K562 (cell line): ENCODE measurements at regions not wholly inside any gene's neighbourhood (a gene's known extent, or its start where the extent isn't known, plus 50 kb on each side); places are given as distances from the start of the nearest gene placed in this dataset.

Source experiments
- ATAC-seq: fragments of 200-7000 bp; cut with Tn5 transposase; 3 replicates; pipeline ENCODE4 v1.9.1; 2020; ENCODE audit warnings: moderate library complexity
- BruUV-seq: library from RNA; stranded (reverse); fragments of 400-500 nt; replicated peaks from 2 replicates; lab custom pipeline; 2021; lab: Mats Ljungman, UMichigan
- CTCF ChIA-PET: fragments of 300-600 bp; formaldehyde crosslinking; extraction: SDS; loops from one replicate; lab custom pipeline; 2021; ENCODE audit warnings: low intra/inter-chr PET ratio; lab: Yijun Ruan, JAX
- POLR2A ChIA-PET: fragments of 300-600, 350-650 bp; sonication (Branson Sonifier 250); formaldehyde crosslinking; extraction: SDS; loops from one replicate; lab custom pipeline; 2021; ENCODE audit warnings: antibody characterized with exemption, inconsistent platforms; lab: Yijun Ruan, JAX
- DNase-seq, 4 experiments: peaks; one replicate each; pipeline versions ENCODE4 v3.0.0 to v3.0.0-alpha.2; 2011 to 2018; ENCODE audit warnings: low spot score in 3 of 4, mixed read lengths in 3 of 4; ENCODE audit errors: extremely low read depth in 1 of 4
- FAIRE-seq: peaks from 2 replicates; lab custom pipeline; 2011; peaks lifted over from hg19 to GRCh38; lab: Jason Lieb, UNC
- H2AFZ ChIP-seq: 2 replicates; pipeline ENCODE4 v1.6.0; 2011; ENCODE audit warnings: low read depth, low read length, control low read depth, inconsistent platforms
- H3K27ac ChIP-seq: fragments of 200-600 bp; 3 replicates; pipeline ENCODE4 v1.8.0; 2011; ENCODE audit warnings: low read depth, mild to moderate bottlenecking, control low read depth, inconsistent platforms, low read length, moderate library complexity, mixed read lengths; ENCODE audit errors: extremely low read depth
- H3K27me3 ChIP-seq, 2 experiments: fragments of 300-600 bp in 1 of 2; 2 replicates in 1 of 2; 3 replicates in 1 of 2; pipeline versions ENCODE4 v1.6.0 to v1.8.0; 2011; ENCODE audit warnings: inconsistent platforms in 2 of 2, low read length in 2 of 2, mild to moderate bottlenecking in 1 of 2, mixed read lengths in 1 of 2, moderate library complexity in 1 of 2; ENCODE audit not compliant: control insufficient read depth in 2 of 2, insufficient read depth in 2 of 2
- H3K36me3 ChIP-seq: fragments of 300-600 bp; 3 replicates; pipeline ENCODE4 v1.8.0; 2011; ENCODE audit warnings: mild to moderate bottlenecking, low read length, inconsistent platforms; ENCODE audit not compliant: control insufficient read depth, insufficient read depth
- H3K4me1 ChIP-seq, 2 experiments: fragments of 200-600 bp in 1 of 2; replicated peaks in 1 of 2; 2 replicates in 1 of 2; 3 replicates in 1 of 2; pipeline versions ENCODE4 v1.5.1 to v1.8.0; 2011; ENCODE audit warnings: inconsistent platforms in 2 of 2, low read length in 2 of 2, mild to moderate bottlenecking in 1 of 2, mixed read lengths in 1 of 2, moderate library complexity in 1 of 2; ENCODE audit not compliant: control insufficient read depth in 2 of 2, insufficient read depth in 2 of 2
- H3K4me2 ChIP-seq: 2 replicates; pipeline ENCODE4 v1.6.1; 2011; ENCODE audit warnings: low read length, control low read depth, inconsistent platforms, mixed read lengths; ENCODE audit not compliant: insufficient read depth
- H3K4me3 ChIP-seq: fragments of 200-600 bp; sonication (generic), shearing (Covaris generic); 2 replicates; pipeline ENCODE4 v1.5.1; 2016; ENCODE audit warnings: control low read depth, inconsistent platforms
- H3K79me2 ChIP-seq: fragments of 200-600 bp; 3 replicates; pipeline ENCODE4 v1.8.0; 2011; ENCODE audit warnings: low read length, inconsistent platforms; ENCODE audit not compliant: control insufficient read depth, insufficient read depth
- H3K9ac ChIP-seq, 2 experiments: 2 replicates each; pipeline versions ENCODE4 v1.6.0 to v1.6.1; 2011; ENCODE audit warnings: low read depth in 2 of 2, low read length in 2 of 2, control low read depth in 1 of 2, inconsistent platforms in 1 of 2, mild to moderate bottlenecking in 1 of 2, mixed read lengths in 1 of 2; ENCODE audit not compliant: insufficient read depth in 1 of 2
- H3K9me1 ChIP-seq: one replicate; pipeline ENCODE4 v1.6.0; 2011; ENCODE audit warnings: inconsistent platforms, mild to moderate bottlenecking, low read length, moderate library complexity; ENCODE audit not compliant: control insufficient read depth, insufficient read depth
- H3K9me3 ChIP-seq: replicated peaks from 2 replicates; pipeline ENCODE4 v1.5.1; 2011; ENCODE audit warnings: low read depth, low read length, inconsistent platforms; ENCODE audit not compliant: control insufficient read depth, insufficient read depth
- H4K20me1 ChIP-seq: replicated peaks from 2 replicates; pipeline ENCODE4 v1.6.1; 2011; ENCODE audit warnings: low read length, inconsistent platforms, mixed read lengths; ENCODE audit not compliant: control insufficient read depth, insufficient read depth
- CBX5 ChIP-seq: IDR thresholded peaks from 2 replicates; pipeline ENCODE4 v1.6.1; 2014; ENCODE audit warnings: low read depth, borderline replicate concordance
- DMBX1 ChIP-seq: fragments of 250-450 bp; sonication (Bioruptor Pico); IDR thresholded peaks from 2 replicates; pipeline ENCODE4 v1.8.0; 2022; ENCODE audit warnings: inconsistent platforms, mild to moderate bottlenecking, moderate library complexity, borderline replicate concordance
- EGR1 ChIP-seq: fragments of 450-650 bp; conservative IDR thresholded peaks from 2 replicates; pipeline ENCODE4 v1.6.1; 2017; ENCODE audit warnings: mild to moderate bottlenecking
- HDAC3 ChIP-seq: fragments of 450-650 bp; IDR thresholded peaks from 2 replicates; pipeline ENCODE4 v1.6.1; 2018; ENCODE audit warnings: borderline replicate concordance, mild to moderate bottlenecking, moderate library complexity; ENCODE audit not compliant: partially characterized antibody
- HOMEZ ChIP-seq: fragments of 250-450 bp; sonication (Bioruptor Pico); IDR thresholded peaks from 2 replicates; pipeline ENCODE4 v1.4.0; 2020; ENCODE audit warnings: mild to moderate bottlenecking, moderate library complexity
- KHSRP ChIP-seq: fragments of 450-650 bp; IDR thresholded peaks from 2 replicates; pipeline ENCODE4 v1.6.1; 2017
- RHOXF2B ChIP-seq: fragments of 250-450 bp; sonication (Bioruptor Pico); conservative IDR thresholded peaks from 2 replicates; pipeline ENCODE4 v1.5.1; 2021
- SAP30 ChIP-seq: fragments of 200-600 bp; sonication (generic); IDR thresholded peaks from 2 replicates; pipeline ENCODE4 v1.6.1; 2012; ENCODE audit warnings: borderline replicate concordance, low read depth, mild to moderate bottlenecking, moderate library complexity, low read length, control low read depth, inconsistent platforms; ENCODE audit not compliant: insufficient read depth, poor library complexity, severe bottlenecking
- SRF ChIP-seq, 2 experiments: fragments of 250-450, 450-650 bp in 1 of 2; sonication (Bioruptor Pico) in 1 of 2; sonication (generic) in 1 of 2; formaldehyde crosslinking; IDR thresholded peaks; 2 replicates each; pipeline versions ENCODE4 v1.5.0 to v1.5.1; 2020 to 2022; ENCODE audit warnings: mild to moderate bottlenecking in 1 of 2, missing genetic modification reagents in 1 of 2
- ZBTB11 ChIP-seq, 3 experiments: fragments of 200-800 bp in 1 of 3; fragments of 250-450 bp in 1 of 3; fragments of 450-650 bp in 1 of 3; sonication (Bioruptor Pico) in 1 of 3; sonication (Bioruptor generic) in 1 of 3; formaldehyde crosslinking in 1 of 3; IDR thresholded peaks; 2 replicates each; pipeline versions ENCODE4 v1.6.1 to v1.8.0; 2016 to 2022; ENCODE audit warnings: mild to moderate bottlenecking in 2 of 3, missing genetic modification characterization in 2 of 3, missing compliant biosample characterization in 1 of 3, moderate library complexity in 1 of 3
- ZNF431 ChIP-seq: sonication (generic); formaldehyde crosslinking; IDR thresholded peaks from 2 replicates; pipeline ENCODE4 v1.8.0; 2022; ENCODE audit warnings: mild to moderate bottlenecking, missing genetic modification reagents
- ZNF639 ChIP-seq, 2 experiments: fragments of 200-800 bp in 1 of 2; sonication (Bioruptor generic) in 1 of 2; sonication (generic) in 1 of 2; formaldehyde crosslinking in 1 of 2; IDR thresholded peaks in 1 of 2; conservative IDR thresholded peaks in 1 of 2; 2 replicates each; pipeline versions ENCODE4 v1.5.0 to v1.6.1; 2016 to 2020; ENCODE audit warnings: missing compliant biosample characterization in 1 of 2, missing genetic modification characterization in 1 of 2, missing genetic modification reagents in 1 of 2
- WGBS: fragments of 100-300 bp; shearing (Covaris generic); methylation state at CpG from one replicate; pipeline ENCODE4 v1.1.6; 2016; ENCODE audit warnings: low coverage, mixed read lengths; ENCODE audit not compliant: insufficient coverage; ENCODE audit errors: missing lambda C conversion rate; 5-methylcytosine and 5-hydroxymethylcytosine counted together
- in situ Hi-C: fragments of 300-500 bp; cut with MboI; formaldehyde crosslinking; loops from 4 replicates; pipeline ENCODE4 v1.15.0; 2018; ENCODE audit warnings: inconsistent platforms, mixed read lengths
- intact Hi-C: fragments of 100-400 bp; cut with micrococcal nuclease; formaldehyde crosslinking; loops from 2 replicates; pipeline ENCODE4 v1.14.2; 2022
- TF ChIP-seq, protein P1 (sequence below): fragments of 450-650 bp; IDR thresholded peaks from 2 replicates; pipeline ENCODE4 v1.6.1; 2017; ENCODE audit warnings: antibody characterized with exemption

GRCh38 chr2:223545406-223545805 is 56.8 kb downstream of the SCG2 start:
- no peaks in the 10 kb centered on the region for H3K9me3 ChIP-seq
- no TSS peak for BruUV-seq
- DNase-seq (no peak), ATAC-seq (no peak), FAIRE-seq (no peak)
- in situ Hi-C loops (no loop called here), intact Hi-C loops (no loop called here)
- no peak overlapping the region for H3K4me2 ChIP-seq
- H4K20me1 ChIP-seq, result no peaks in the 10 kb centered on the region
- no peaks in the 10 kb centered on the region for H3K79me2 ChIP-seq
- CTCF ChIA-PET, result no interaction called here
- WGBS, result 0% methylated on average over 2 of the region's 2 CpGs
- no peaks in the 10 kb centered on the region for H3K27me3 ChIP-seq
- H3K4me1 ChIP-seq, result no peaks in the 10 kb centered on the region
- H2AFZ ChIP-seq, result no peak overlapping the region
- no peaks in the 10 kb centered on the region for H3K9me1 ChIP-seq
- H3K27ac ChIP-seq, result no peak overlapping the region
- no peaks in the 10 kb centered on the region for H3K36me3 ChIP-seq
- H3K9ac ChIP-seq, result no peak overlapping the region
- POLR2A ChIA-PET, result interaction anchor here (0.7 kb wide), 1 partner anchor 101 kb away, joined by 3 read pairs; no protein-coding TSS in a partner anchor
- H3K4me3 ChIP-seq, result no peak overlapping the region
- TF ChIP-seq SRF (CRISPR knock-in tag; IDR thresholded peaks at IDR 0.05) (no peak), EGR1 (no peak), ZNF639 (CRISPR knock-in tag; conservative IDR thresholded peaks at IDR 0.05 in 1 of 2, IDR thresholded peaks at IDR 0.05 in 1 of 2) (no peak), DMBX1 (CRISPR knock-in tag) (no peak), HOMEZ (CRISPR knock-in tag) (no peak), RHOXF2B (CRISPR knock-in tag) (no peak), KHSRP (no peak), CBX5 (no peak), SAP30 (no peak), HDAC3 (no peak), ZBTB11 (CRISPR knock-in tag; IDR thresholded peaks at IDR 0.05) (no peak), ZNF431 (CRISPR knock-in tag) (no peak)
- TF ChIP-seq, protein P1, sequence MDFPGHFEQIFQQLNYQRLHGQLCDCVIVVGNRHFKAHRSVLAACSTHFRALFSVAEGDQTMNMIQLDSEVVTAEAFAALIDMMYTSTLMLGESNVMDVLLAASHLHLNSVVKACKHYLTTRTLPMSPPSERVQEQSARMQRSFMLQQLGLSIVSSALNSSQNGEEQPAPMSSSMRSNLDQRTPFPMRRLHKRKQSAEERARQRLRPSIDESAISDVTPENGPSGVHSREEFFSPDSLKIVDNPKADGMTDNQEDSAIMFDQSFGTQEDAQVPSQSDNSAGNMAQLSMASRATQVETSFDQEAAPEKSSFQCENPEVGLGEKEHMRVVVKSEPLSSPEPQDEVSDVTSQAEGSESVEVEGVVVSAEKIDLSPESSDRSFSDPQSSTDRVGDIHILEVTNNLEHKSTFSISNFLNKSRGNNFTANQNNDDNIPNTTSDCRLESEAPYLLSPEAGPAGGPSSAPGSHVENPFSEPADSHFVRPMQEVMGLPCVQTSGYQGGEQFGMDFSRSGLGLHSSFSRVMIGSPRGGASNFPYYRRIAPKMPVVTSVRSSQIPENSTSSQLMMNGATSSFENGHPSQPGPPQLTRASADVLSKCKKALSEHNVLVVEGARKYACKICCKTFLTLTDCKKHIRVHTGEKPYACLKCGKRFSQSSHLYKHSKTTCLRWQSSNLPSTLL, result no peak
